ENCODE measurements at regions not wholly inside any gene's neighbourhood (a gene's known extent, or its start where the extent isn't known, plus 50 kb on each side); places are given as distances from the start of the nearest gene placed in this dataset.
"Not testable (repeated sequence)": the region's sequence is repeated elsewhere in the genome, so short reads cannot be mapped to it uniquely, and the experiment has no call there.

- Histone ChIP-seq H3K4me3 (no peak overlapping the region), H3K27me3 (no peaks in the 10 kb centered on the region), H3K4me1 (no peaks in the 10 kb centered on the region), H3K9me3 (no peaks in the 10 kb centered on the region), H3K27ac (no peak overlapping the region), H3K36me3 (no peaks in the 10 kb centered on the region)
- no peak for DNase-seq (ENCODE audit: low spot score in 2 of 2)
- intact Hi-C loops (cut with DNase I; ENCODE audit: low total_unique reads): no loop called here
- TF ChIP-seq POLR2A (IDR thresholded peaks at IDR 0.05) (no peak), CTCF (IDR thresholded peaks at IDR 0.05) (no peak), POLR2AphosphoS5 (IDR thresholded peaks at IDR 0.05) (no peak)
Observed at GRCh38 chr5:123283499-123283898, 139.7 kb downstream of the CEP120 start.

GRCh38 chr5:123283031-123283430 is 140.2 kb downstream of the CEP120 start:
- H3K9me3 ChIP-seq: no peaks in the 10 kb centered on the region
- intact Hi-C loops (cut with DNase I; ENCODE audit: low total_unique reads): no loop called here
- no peaks in the 10 kb centered on the region for H3K4me1 ChIP-seq
- no peaks in the 10 kb centered on the region for H3K27me3 ChIP-seq
- no peak overlapping the region for H3K27ac ChIP-seq
- H3K36me3 ChIP-seq: no peaks in the 10 kb centered on the region
- no peak for DNase-seq (ENCODE audit: low spot score in 2 of 2)
- H3K4me3 ChIP-seq: no peak overlapping the region
- TF ChIP-seq CTCF (IDR thresholded peaks at IDR 0.05) (no peak), POLR2AphosphoS5 (IDR thresholded peaks at IDR 0.05) (no peak), POLR2A (IDR thresholded peaks at IDR 0.05) (no peak)

- H3K27me3 ChIP-seq: no peaks in the 10 kb centered on the region
- H3K36me3 ChIP-seq: no peaks in the 10 kb centered on the region
- no peak overlapping the region for H3K27ac ChIP-seq
- intact Hi-C loops (cut with DNase I; ENCODE audit: low total_unique reads): no loop called here
- no peaks in the 10 kb centered on the region for H3K4me1 ChIP-seq
- no peak for DNase-seq (ENCODE audit: low spot score in 2 of 2)
- no peaks in the 10 kb centered on the region for H3K9me3 ChIP-seq
- no peak overlapping the region for H3K4me3 ChIP-seq
- TF ChIP-seq CTCF (IDR thresholded peaks at IDR 0.05) (no peak), POLR2AphosphoS5 (IDR thresholded peaks at IDR 0.05) (no peak), POLR2A (IDR thresholded peaks at IDR 0.05) (no peak)
Observed at GRCh38 chr5:123282444-123282843, 140.8 kb downstream of the CEP120 start.

- H3K27ac ChIP-seq; DNase-seq (ENCODE audit: low spot score in 2 of 2); H3K4me1 ChIP-seq; intact Hi-C loops (cut with DNase I; ENCODE audit: low total_unique reads); H3K27me3 ChIP-seq; H3K36me3 ChIP-seq; H3K9me3 ChIP-seq; H3K4me3 ChIP-seq: not testable (repeated sequence)
Observed at GRCh38 chr5:123280854-123281253, 142.3 kb downstream of the CEP120 start.

- Histone ChIP-seq H3K36me3 (no peaks in the 10 kb centered on the region), H3K9me3 (no peaks in the 10 kb centered on the region), H3K4me3 (no peak overlapping the region), H3K27ac (no peak overlapping the region), H3K4me1 (no peaks in the 10 kb centered on the region), H3K27me3 (no peaks in the 10 kb centered on the region)
- no peak for TF ChIP-seq CTCF (IDR thresholded peaks at IDR 0.05)
- TF ChIP-seq POLR2AphosphoS5 (IDR thresholded peaks at IDR 0.05): no peak
- TF ChIP-seq POLR2A (IDR thresholded peaks at IDR 0.05): no peak
- intact Hi-C loops (cut with DNase I; ENCODE audit: low total_unique reads): no loop called here
- no peak for DNase-seq (ENCODE audit: low spot score in 2 of 2)
Observed at GRCh38 chr5:123279136-123279535, 144.1 kb downstream of the CEP120 start.

- intact Hi-C loops (cut with DNase I; ENCODE audit: low total_unique reads): no loop called here
- no peak overlapping the region for H3K4me3 ChIP-seq
- TF ChIP-seq POLR2AphosphoS5 (IDR thresholded peaks at IDR 0.05) (no peak), CTCF (IDR thresholded peaks at IDR 0.05) (no peak), POLR2A (IDR thresholded peaks at IDR 0.05) (no peak)
- no peaks in the 10 kb centered on the region for H3K36me3 ChIP-seq
- H3K27ac ChIP-seq: no peak overlapping the region
- H3K27me3 ChIP-seq: no peaks in the 10 kb centered on the region
- no peaks in the 10 kb centered on the region for H3K4me1 ChIP-seq
- DNase-seq (ENCODE audit: low spot score in 2 of 2): no peak
- no peaks in the 10 kb centered on the region for H3K9me3 ChIP-seq
Observed at GRCh38 chr5:123278284-123278683, 144.9 kb downstream of the CEP120 start.

Data from breast epithelium (tissue), 4 donors.